C4-2B (cell line): ENCODE measurements at regions not wholly inside any gene's neighbourhood (a gene's known extent, or its start where the extent isn't known, plus 50 kb on each side); places are given as distances from the start of the nearest gene placed in this dataset.

Experiments used
- H3K27ac ChIP-seq: fragments of 450-650 bp; 2 replicates; pipeline ENCODE4 v1.5.1; 2017
- CTCF ChIP-seq: fragments of 450-650 bp; conservative IDR thresholded peaks from 2 replicates; pipeline ENCODE4 v1.5.1; 2017; ENCODE audit warnings: mild to moderate bottlenecking
- ZFX ChIP-seq: fragments of 450-650 bp; IDR thresholded peaks from 2 replicates; pipeline ENCODE4 v1.6.1; 2017

GRCh38 chr11:91947215-91947820 is 277.3 kb upstream of the FAT3 start:
- no peak overlapping the region for H3K27ac ChIP-seq
- TF ChIP-seq ZFX (no peak), CTCF (no peak)

- no peak overlapping the region for H3K27ac ChIP-seq
These were observed 278.1 kb upstream of the FAT3 start for GRCh38 chr11:91946397-91946951.

GRCh38 chr11:91935120-91935519 is 289.5 kb upstream of the FAT3 start:
- H3K27ac ChIP-seq, result no peak overlapping the region
- TF ChIP-seq ZFX, result no peak

More at GRCh38 chr11:91946397-91946951, 278.1 kb upstream of the FAT3 start:
- TF ChIP-seq CTCF (no peak), ZFX (no peak)

GRCh38 chr11:91932151-91932821 is 292.3 kb upstream of the FAT3 start:
- TF ChIP-seq CTCF, result no peak
- TF ChIP-seq ZFX, result no peak
- no peak overlapping the region for H3K27ac ChIP-seq

GRCh38 chr11:91927448-91927847 is 297.2 kb upstream of the FAT3 start:
- TF ChIP-seq ZFX (no peak), CTCF (no peak)

GRCh38 chr11:91926965-91927364 is 297.7 kb upstream of the FAT3 start:
- no peak overlapping the region for H3K27ac ChIP-seq
- TF ChIP-seq CTCF, result no peak
- no peak for TF ChIP-seq ZFX

More at GRCh38 chr11:91927448-91927847, 297.2 kb upstream of the FAT3 start:
- H3K27ac ChIP-seq, result no peak overlapping the region

GRCh38 chr11:91922846-91923245 is 301.8 kb upstream of the FAT3 start:
- H3K27ac ChIP-seq, result no peak overlapping the region
- no peak for TF ChIP-seq CTCF
- TF ChIP-seq ZFX, result no peak

- no peak for TF ChIP-seq CTCF
- no peak for TF ChIP-seq ZFX
- H3K27ac ChIP-seq, result no peak overlapping the region
These were observed 302.6 kb upstream of the FAT3 start for GRCh38 chr11:91921974-91922373.
